WERI-Rb-1 (cell line): ENCODE measurements at regions not wholly inside any gene's neighbourhood (a gene's known extent, or its start where the extent isn't known, plus 50 kb on each side); places are given as distances from the start of the nearest gene placed in this dataset.
A peak's percentile ranks its signal among the peaks of the same experiment; 100 is the strongest.

Source experiments
- DNase-seq: peaks from one replicate; pipeline ENCODE4 v3.0.0-alpha.2; 2020
- H3K27ac ChIP-seq: fragments of 250-450 bp; sonication (Bioruptor Pico); 2 replicates; pipeline ENCODE4 v1.5.1; 2020; ENCODE audit warnings: mild to moderate bottlenecking, moderate library complexity
- H3K27me3 ChIP-seq: fragments of 250-450 bp; sonication (Bioruptor Pico); 2 replicates; pipeline ENCODE4 v1.5.1; 2021; ENCODE audit warnings: mild to moderate bottlenecking, low read depth, moderate library complexity; ENCODE audit not compliant: insufficient read depth, severe bottlenecking
- H3K36me3 ChIP-seq: fragments of 250-450 bp; sonication (Bioruptor Pico); 2 replicates; pipeline ENCODE4 v1.5.1; 2020; ENCODE audit warnings: mild to moderate bottlenecking, moderate library complexity
- H3K4me3 ChIP-seq: 2 replicates; pipeline ENCODE4 v1.5.1; 2011; ENCODE audit warnings: low read depth, mild to moderate bottlenecking, control low read depth, low read length
- H3K9me3 ChIP-seq: fragments of 250-450 bp; sonication (Bioruptor Pico); 2 replicates; pipeline ENCODE4 v1.5.1; 2021; ENCODE audit warnings: mild to moderate bottlenecking, moderate library complexity; ENCODE audit not compliant: severe bottlenecking
- CTCF ChIP-seq: IDR thresholded peaks from 2 replicates; pipeline ENCODE4 v1.5.1; 2011; ENCODE audit warnings: low read depth, mild to moderate bottlenecking, control low read depth, inconsistent platforms, low read length

DNA sequence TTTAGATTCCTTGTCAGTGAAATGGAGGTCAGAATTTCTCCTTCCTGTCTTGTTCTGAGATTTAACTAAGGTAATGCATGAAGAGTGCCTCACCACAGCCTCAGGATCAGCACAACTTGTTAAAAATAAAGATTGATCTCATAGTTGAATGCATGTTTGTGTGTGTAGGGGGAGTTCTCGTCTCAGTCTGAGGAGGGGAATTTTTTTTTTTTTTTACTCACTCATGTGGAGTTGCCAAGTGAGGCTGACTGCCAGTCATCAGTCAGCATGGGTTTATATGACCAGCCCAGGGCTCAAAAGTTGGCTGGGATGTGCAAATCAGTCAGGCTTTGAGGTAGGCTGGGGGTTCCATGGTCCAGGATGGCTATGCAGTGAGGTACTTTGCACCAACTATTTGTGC, 113.2 kb downstream of the FANCF start:
- no peaks in the 10 kb centered on the region for H3K36me3 ChIP-seq

GRCh38 chr11:22510741-22511140, 114.9 kb downstream of the FANCF start:
- DNase-seq, result no peak
- Histone ChIP-seq H3K36me3 (no peaks in the 10 kb centered on the region), H3K9me3 (no peaks in the 10 kb centered on the region), H3K4me3 (no peak overlapping the region), H3K27ac (no peak overlapping the region), H3K27me3 (no peaks in the 10 kb centered on the region)
- TF ChIP-seq CTCF, result no peak

More for the DNA sequence above, 113.2 kb downstream of the FANCF start:
- H3K27ac ChIP-seq, result no peak overlapping the region
- H3K9me3 ChIP-seq, result no peaks in the 10 kb centered on the region
- H3K27me3 ChIP-seq, result no peaks in the 10 kb centered on the region
- TF ChIP-seq CTCF, result no peak
- no peak for DNase-seq
- no peak overlapping the region for H3K4me3 ChIP-seq

DNA sequence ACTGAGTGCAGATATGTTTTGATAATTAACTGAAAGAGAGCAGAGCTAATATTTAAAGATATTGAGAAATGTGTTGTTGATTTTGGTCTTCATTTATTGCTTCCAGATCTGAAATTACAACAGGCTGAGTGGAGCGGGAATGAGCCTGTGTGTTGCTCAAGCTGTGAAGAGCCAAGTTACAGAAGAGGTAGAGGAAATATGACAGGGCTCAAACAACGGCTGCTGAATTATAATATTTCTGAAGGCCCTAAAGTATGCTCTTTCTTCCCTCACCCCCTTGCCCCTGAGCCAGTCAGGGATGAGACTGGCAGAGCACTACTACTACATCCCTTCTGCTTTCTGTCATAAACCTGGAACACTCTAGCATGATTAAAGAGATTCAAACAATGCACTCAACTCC, 115.6 kb downstream of the FANCF start:
- H3K9me3 ChIP-seq, result no peaks in the 10 kb centered on the region
- no peak for TF ChIP-seq CTCF
- no peak for DNase-seq
- no peaks in the 10 kb centered on the region for H3K36me3 ChIP-seq
- H3K27ac ChIP-seq, result no peak overlapping the region
- H3K4me3 ChIP-seq, result no peak overlapping the region
- H3K27me3 ChIP-seq, result no peaks in the 10 kb centered on the region

DNA sequence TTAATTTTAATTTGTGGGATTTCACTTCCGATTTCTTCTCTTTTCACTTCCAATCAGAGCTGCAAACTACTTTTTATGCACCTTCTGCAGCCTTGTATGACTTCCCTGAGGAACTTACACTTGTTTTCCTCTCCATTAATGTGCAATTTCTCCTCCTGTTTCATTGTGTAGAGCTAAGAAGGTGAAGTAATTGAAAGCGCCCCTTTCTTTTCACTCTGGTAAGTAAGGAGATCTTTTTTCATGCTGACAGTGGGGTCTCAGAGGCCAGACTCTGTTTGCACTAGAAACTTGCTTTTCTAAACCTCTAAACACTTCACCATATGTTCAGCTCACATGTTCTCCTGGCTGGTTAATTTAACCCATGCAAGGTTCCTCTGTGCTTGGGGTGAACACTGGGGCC, 117.0 kb downstream of the FANCF start:
- Histone ChIP-seq H3K4me3 (no peak overlapping the region), H3K9me3 (no peaks in the 10 kb centered on the region), H3K36me3 (no peaks in the 10 kb centered on the region), H3K27ac (peak overlapping the region; percentile 60), H3K27me3 (no peaks in the 10 kb centered on the region)
- TF ChIP-seq CTCF, result no peak
- no peak for DNase-seq

DNA sequence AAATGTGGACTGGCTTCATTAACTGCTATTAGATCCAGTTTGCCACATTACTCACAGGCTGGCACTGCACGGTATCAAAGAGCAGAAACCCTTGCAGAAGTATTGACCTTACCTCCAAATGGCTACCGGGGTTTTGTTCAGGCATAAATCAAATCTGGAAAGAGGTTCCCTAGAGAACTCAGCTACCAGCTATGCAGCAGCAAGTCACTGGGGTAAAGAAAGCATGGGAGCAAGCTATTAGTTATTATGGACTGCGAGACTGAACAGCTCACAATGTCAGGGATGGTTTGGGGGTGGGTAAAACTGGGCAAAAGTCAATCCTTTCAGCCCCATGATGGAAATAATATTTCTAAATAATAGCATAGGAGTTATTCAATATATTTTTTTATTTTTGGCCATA, 128.1 kb downstream of the FANCF start:
- Histone ChIP-seq H3K27ac (no peak overlapping the region), H3K9me3 (no peaks in the 10 kb centered on the region), H3K4me3 (no peak overlapping the region), H3K27me3 (no peaks in the 10 kb centered on the region), H3K36me3 (no peaks in the 10 kb centered on the region)
- TF ChIP-seq CTCF, result no peak
- DNase-seq, result no peak

- Histone ChIP-seq H3K4me3 (no peak overlapping the region), H3K9me3 (no peaks in the 10 kb centered on the region), H3K27me3 (no peaks in the 10 kb centered on the region), H3K36me3 (no peaks in the 10 kb centered on the region), H3K27ac (no peak overlapping the region)
- no peak for TF ChIP-seq CTCF
- peak; percentile 46 for DNase-seq
These were observed 133.9 kb downstream of the FANCF start for GRCh38 chr11:22491555-22492225.
